ENCODE measurements at regions not wholly inside any gene's neighbourhood (a gene's known extent, or its start where the extent isn't known, plus 50 kb on each side); places are given as distances from the start of the nearest gene placed in this dataset.

GRCh38 chr9:29644514-29644913 lies 2071.2 kb upstream of the C9orf72 start:
- TF ChIP-seq CEBPB (IDR thresholded peaks at IDR 0.05; ENCODE audit: low read depth, low read length) = no peak
- TF ChIP-seq RFX5 (IDR thresholded peaks at IDR 0.05; ENCODE audit: borderline replicate concordance, low read depth, low read length) = no peak
- TF ChIP-seq RAD21 (IDR thresholded peaks at IDR 0.05 in 1 of 2, conservative IDR thresholded peaks at IDR 0.05 in 1 of 2; ENCODE audit: low read depth in 2 of 2, low read length in 2 of 2) = no peak
- TF ChIP-seq EP300 (IDR thresholded peaks at IDR 0.05; ENCODE audit: borderline replicate concordance in 1 of 2, low read depth in 2 of 2, low read length in 2 of 2) = no peak
- no peak for TF ChIP-seq SIN3A (conservative IDR thresholded peaks at IDR 0.05 in 1 of 2, IDR thresholded peaks at IDR 0.05 in 1 of 2; ENCODE audit: low read depth in 1 of 2, low read length in 2 of 2)
- TF ChIP-seq NRF1 (IDR thresholded peaks at IDR 0.05; ENCODE audit: low read depth, low read length) = no peak
- no peak for TF ChIP-seq POLR2A (IDR thresholded peaks at IDR 0.05; ENCODE audit: control extremely low read depth in 1 of 2, low read depth in 2 of 2, low read length in 2 of 2)
- no peak for TF ChIP-seq TAF1 (IDR thresholded peaks at IDR 0.05; ENCODE audit: low read depth, low read length)
- TF ChIP-seq TEAD4 (IDR thresholded peaks at IDR 0.05; ENCODE audit: low read depth, low read length) = no peak
- TF ChIP-seq, protein P1, sequence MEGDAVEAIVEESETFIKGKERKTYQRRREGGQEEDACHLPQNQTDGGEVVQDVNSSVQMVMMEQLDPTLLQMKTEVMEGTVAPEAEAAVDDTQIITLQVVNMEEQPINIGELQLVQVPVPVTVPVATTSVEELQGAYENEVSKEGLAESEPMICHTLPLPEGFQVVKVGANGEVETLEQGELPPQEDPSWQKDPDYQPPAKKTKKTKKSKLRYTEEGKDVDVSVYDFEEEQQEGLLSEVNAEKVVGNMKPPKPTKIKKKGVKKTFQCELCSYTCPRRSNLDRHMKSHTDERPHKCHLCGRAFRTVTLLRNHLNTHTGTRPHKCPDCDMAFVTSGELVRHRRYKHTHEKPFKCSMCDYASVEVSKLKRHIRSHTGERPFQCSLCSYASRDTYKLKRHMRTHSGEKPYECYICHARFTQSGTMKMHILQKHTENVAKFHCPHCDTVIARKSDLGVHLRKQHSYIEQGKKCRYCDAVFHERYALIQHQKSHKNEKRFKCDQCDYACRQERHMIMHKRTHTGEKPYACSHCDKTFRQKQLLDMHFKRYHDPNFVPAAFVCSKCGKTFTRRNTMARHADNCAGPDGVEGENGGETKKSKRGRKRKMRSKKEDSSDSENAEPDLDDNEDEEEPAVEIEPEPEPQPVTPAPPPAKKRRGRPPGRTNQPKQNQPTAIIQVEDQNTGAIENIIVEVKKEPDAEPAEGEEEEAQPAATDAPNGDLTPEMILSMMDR (IDR thresholded peaks at IDR 0.05; ENCODE audit: control extremely low read depth in 1 of 3, insufficient read depth in 1 of 3, low read depth in 1 of 3, low read length in 3 of 3) = no peak
- no peak for TF ChIP-seq SP1 (IDR thresholded peaks at IDR 0.05; ENCODE audit: low read depth, low read length)
- TF ChIP-seq EZH2 (IDR thresholded peaks at IDR 0.05; ENCODE audit: low read depth, low read length, severe bottlenecking) = no peak
